Esophagus squamous epithelium (tissue), 5 donors: ENCODE measurements at regions not wholly inside any gene's neighbourhood (a gene's known extent, or its start where the extent isn't known, plus 50 kb on each side); places are given as distances from the start of the nearest gene placed in this dataset.

Source experiments
- DNase-seq: peaks from one replicate; lab custom pipeline; 2025; lab: John Stamatoyannopoulos, UW
- H3K27ac ChIP-seq, 4 donors: fragments of 200-600 bp; sonication (generic); one replicate each; pipeline ENCODE4 v1.5.1; 2016 to 2019; ENCODE audit warnings: mild to moderate bottlenecking in 1 of 4
- H3K27me3 ChIP-seq, 4 donors: fragments of 200-600 bp; sonication (generic); 1 replicate in 3 of 4; 2 replicates in 1 of 4; pipeline versions ENCODE4 v1.5.1 to v1.6.0; 2017 to 2021; ENCODE audit warnings: antibody characterized with exemption in 1 of 4
- H3K36me3 ChIP-seq, 3 donors: fragments of 200-600 bp; sonication (generic); one replicate each; pipeline ENCODE4 v1.5.1; 2016 to 2019
- H3K4me1 ChIP-seq, 3 donors: fragments of 200-600 bp; sonication (generic); one replicate each; pipeline ENCODE4 v1.5.1; 2017 to 2019
- H3K4me3 ChIP-seq, 4 donors: fragments of 200-600 bp; sonication (generic); 1 replicate in 3 of 4; 2 replicates in 1 of 4; pipeline ENCODE4 v1.5.1; 2016 to 2019; ENCODE audit warnings: mild to moderate bottlenecking in 2 of 4, moderate library complexity in 1 of 4
- H3K9me3 ChIP-seq, 3 donors: fragments of 200-600 bp; sonication (generic); one replicate each; pipeline ENCODE4 v1.5.1; 2016 to 2019
- CTCF ChIP-seq, 6 experiments: fragments of 450-650 bp in 4 of 6; fragments of 200-600 bp in 2 of 6; sonication (generic) in 2 of 6; IDR thresholded peaks; one replicate each; pipeline ENCODE4 v1.5.1; 2016 to 2019; ENCODE audit warnings: antibody characterized with exemption in 6 of 6, mild to moderate bottlenecking in 4 of 6, moderate library complexity in 4 of 6
- POLR2A ChIP-seq, 4 donors: fragments of 450-650 bp; IDR thresholded peaks; one replicate each; pipeline ENCODE4 v1.6.1; 2017; ENCODE audit warnings: antibody characterized with exemption in 4 of 4, mild to moderate bottlenecking in 4 of 4, moderate library complexity in 3 of 4
- WGBS, 2 donors: methylation state at CpG; one replicate each; pipeline ENCODE4 v1.1.5; 2018; 5-methylcytosine and 5-hydroxymethylcytosine counted together
- intact Hi-C: fragments of 100-400 bp; cut with DNase I; formaldehyde crosslinking; loops from one replicate; pipeline ENCODE4 v1.15.0; 2022
- donor health status: DM: yes; HTN: yes; CAD: no.

- intact Hi-C loops: no loop called here
- DNase-seq: no peak
- WGBS, 2 donors: 60 to 73% methylated on average over 1 of the region's 1 CpG
Measured at GRCh38 chr11:27773884-27774283, 73.6 kb upstream of the BDNF start.

DNA sequence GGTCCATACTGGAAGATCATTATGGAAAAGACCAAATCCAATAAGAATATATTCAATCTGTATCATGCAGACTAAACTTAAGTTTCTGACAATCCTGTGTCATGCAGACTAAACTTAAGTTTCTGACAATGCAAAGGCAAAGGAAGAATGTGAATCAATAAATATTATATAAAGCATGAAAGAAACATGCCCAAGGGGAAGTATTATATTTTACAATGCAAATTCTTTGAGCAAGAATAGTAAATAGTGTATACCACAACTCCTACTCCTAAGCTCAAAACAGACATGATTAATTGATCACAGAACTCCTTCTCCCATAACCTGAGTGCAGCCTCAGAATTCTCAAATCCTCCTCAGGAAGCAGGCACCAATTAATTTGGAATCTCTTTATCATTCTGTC, 71.3 kb upstream of the BDNF start:
- no peaks in the 10 kb centered on the region for H3K27me3 ChIP-seq
- H3K9me3 ChIP-seq: no peaks in the 10 kb centered on the region
- H3K27ac ChIP-seq: no peak overlapping the region
- no peak overlapping the region for H3K4me3 ChIP-seq
- H3K36me3 ChIP-seq: no peaks in the 10 kb centered on the region
- TF ChIP-seq POLR2A (IDR thresholded peaks at IDR 0.05) (no peak), CTCF (IDR thresholded peaks at IDR 0.05) (no peak)
- intact Hi-C loops: no loop called here
- no peaks in the 10 kb centered on the region for H3K4me1 ChIP-seq
- DNase-seq: no peak

More at GRCh38 chr11:27773884-27774283, 73.6 kb upstream of the BDNF start:
- H3K27me3 ChIP-seq: no peaks in the 10 kb centered on the region
- no peak for TF ChIP-seq CTCF (IDR thresholded peaks at IDR 0.05)
- TF ChIP-seq POLR2A (IDR thresholded peaks at IDR 0.05): no peak
- H3K4me1 ChIP-seq: no peaks in the 10 kb centered on the region
- no peaks in the 10 kb centered on the region for H3K9me3 ChIP-seq
- no peak overlapping the region for H3K4me3 ChIP-seq
- no peak overlapping the region for H3K27ac ChIP-seq
- no peaks in the 10 kb centered on the region for H3K36me3 ChIP-seq

- 62 to 71% methylated on average over 3 to 4 of the region's 4 CpGs for WGBS, 2 donors
- no peak overlapping the region for H3K27ac ChIP-seq
- no peak for DNase-seq
- no peak for TF ChIP-seq POLR2A (IDR thresholded peaks at IDR 0.05)
- H3K4me1 ChIP-seq: no peaks in the 10 kb centered on the region
- intact Hi-C loops: no loop called here
- H3K36me3 ChIP-seq: no peaks in the 10 kb centered on the region
- no peaks in the 10 kb centered on the region for H3K27me3 ChIP-seq
- H3K9me3 ChIP-seq: no peaks in the 10 kb centered on the region
- H3K4me3 ChIP-seq: no peak overlapping the region
Measured at GRCh38 chr11:27770576-27770975, 70.3 kb upstream of the BDNF start.

GRCh38 chr11:27763736-27764135, 63.5 kb upstream of the BDNF start:
- Histone ChIP-seq H3K4me1 (no peaks in the 10 kb centered on the region), H3K36me3 (no peaks in the 10 kb centered on the region), H3K9me3 (no peaks in the 10 kb centered on the region), H3K4me3 (no peak overlapping the region), H3K27ac (no peak overlapping the region), H3K27me3 (no peaks in the 10 kb centered on the region)
- TF ChIP-seq POLR2A (IDR thresholded peaks at IDR 0.05): no peak
- TF ChIP-seq CTCF (IDR thresholded peaks at IDR 0.05): no peak
- intact Hi-C loops: no loop called here
- no peak for DNase-seq

DNA sequence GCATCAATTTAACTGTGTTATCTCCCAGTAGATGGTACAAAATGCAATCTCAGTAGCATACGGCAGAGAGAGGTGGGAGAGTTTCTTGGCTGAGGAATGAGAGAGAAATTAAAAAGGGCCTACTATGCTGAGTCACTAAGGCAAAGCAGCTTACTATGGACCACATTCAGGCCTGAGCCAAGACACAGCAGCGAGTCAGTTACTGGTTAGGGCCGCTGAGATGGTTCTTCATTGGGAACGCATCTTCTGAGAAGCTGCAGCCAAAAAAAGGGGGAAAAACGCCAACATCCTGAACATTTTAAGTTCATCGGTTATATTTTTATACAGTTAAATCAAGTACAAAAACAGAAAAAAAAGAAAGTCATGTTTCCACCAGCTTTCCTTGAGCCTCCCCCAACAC, 61.1 kb upstream of the BDNF start:
- TF ChIP-seq POLR2A (IDR thresholded peaks at IDR 0.05) (no peak), CTCF (IDR thresholded peaks at IDR 0.05) (no peak)
- Histone ChIP-seq H3K4me3 (no peak overlapping the region), H3K4me1 (no peaks in the 10 kb centered on the region), H3K27ac (no peak overlapping the region), H3K9me3 (no peaks in the 10 kb centered on the region), H3K27me3 (no peaks in the 10 kb centered on the region), H3K36me3 (no peaks in the 10 kb centered on the region)
- intact Hi-C loops: no loop called here
- DNase-seq: no peak
- WGBS, 2 donors: 82 to 91% methylated on average over 6 of the region's 6 CpGs

GRCh38 chr11:27757953-27758352, 57.7 kb upstream of the BDNF start:
- Histone ChIP-seq H3K9me3 (no peaks in the 10 kb centered on the region), H3K27ac (no peak overlapping the region), H3K4me3 (no peak overlapping the region), H3K27me3 (no peaks in the 10 kb centered on the region), H3K36me3 (no peaks in the 10 kb centered on the region), H3K4me1 (no peaks in the 10 kb centered on the region)
- no peak for TF ChIP-seq POLR2A (IDR thresholded peaks at IDR 0.05)
- TF ChIP-seq CTCF (IDR thresholded peaks at IDR 0.05): no peak
- DNase-seq: no peak
- 39 to 46% methylated on average over 2 of the region's 2 CpGs for WGBS, 2 donors
- intact Hi-C loops: no loop called here
